Gastroesophageal sphincter (tissue), 3 donors: ENCODE measurements at regions not wholly inside any gene's neighbourhood (a gene's known extent, or its start where the extent isn't known, plus 50 kb on each side); places are given as distances from the start of the nearest gene placed in this dataset.

Source experiments
- EP300 ChIP-seq: sonication (generic); formaldehyde crosslinking; IDR thresholded peaks from one replicate; pipeline ENCODE4 v1.6.1; 2017; ENCODE audit warnings: antibody characterized with exemption, mild to moderate bottlenecking
- POLR2A ChIP-seq, 2 donors: fragments of 450-650 bp; IDR thresholded peaks; one replicate each; pipeline ENCODE4 v1.6.1; 2017; ENCODE audit warnings: antibody characterized with exemption in 2 of 2, mild to moderate bottlenecking in 2 of 2, moderate library complexity in 1 of 2
- POLR2AphosphoS5 ChIP-seq: sonication (generic); formaldehyde crosslinking; IDR thresholded peaks from one replicate; pipeline ENCODE4 v1.6.1; 2017; ENCODE audit warnings: antibody characterized with exemption
- TF ChIP-seq, protein P1 (sequence below), 4 experiments: fragments of 200-600 bp in 2 of 4; fragments of 450-650 bp in 2 of 4; sonication (generic) in 1 of 4; IDR thresholded peaks; one replicate each; pipeline ENCODE4 v1.5.1; 2017 to 2019; ENCODE audit warnings: antibody characterized with exemption in 4 of 4, mild to moderate bottlenecking in 2 of 4, moderate library complexity in 2 of 4

DNA sequence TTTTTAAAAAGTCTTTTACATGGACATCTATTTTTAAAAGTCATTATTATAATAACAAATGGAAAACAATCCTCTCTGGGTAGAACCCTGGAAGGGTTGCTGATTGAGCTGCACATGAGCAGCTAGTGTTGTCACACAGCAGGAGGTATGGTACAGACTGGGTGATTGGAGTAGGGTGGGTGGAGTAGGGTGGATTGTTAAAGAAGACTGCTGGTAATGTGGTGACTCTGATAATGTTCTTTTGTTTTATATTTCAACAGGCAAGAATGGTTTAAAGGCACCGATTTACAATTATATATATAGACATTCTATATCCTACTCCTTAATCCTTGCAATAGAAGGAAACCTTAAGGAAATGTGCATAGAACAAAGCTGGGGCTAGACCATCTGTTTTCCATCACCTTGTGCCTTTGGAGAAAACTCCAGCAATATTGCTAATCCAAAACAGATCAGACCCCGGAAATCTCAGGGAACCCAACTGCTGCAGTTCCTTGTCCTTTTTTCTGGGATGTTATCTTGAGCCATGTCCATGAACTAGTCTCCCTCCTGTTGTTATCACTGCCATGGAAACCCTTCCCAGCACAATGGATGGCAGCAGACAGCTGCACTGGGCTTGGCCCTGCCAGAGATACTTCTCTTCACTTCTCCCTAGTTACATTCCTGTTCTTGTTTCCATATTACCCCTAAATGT lies 129.7 kb downstream of the YIPF5 start:
- TF ChIP-seq, protein P1, sequence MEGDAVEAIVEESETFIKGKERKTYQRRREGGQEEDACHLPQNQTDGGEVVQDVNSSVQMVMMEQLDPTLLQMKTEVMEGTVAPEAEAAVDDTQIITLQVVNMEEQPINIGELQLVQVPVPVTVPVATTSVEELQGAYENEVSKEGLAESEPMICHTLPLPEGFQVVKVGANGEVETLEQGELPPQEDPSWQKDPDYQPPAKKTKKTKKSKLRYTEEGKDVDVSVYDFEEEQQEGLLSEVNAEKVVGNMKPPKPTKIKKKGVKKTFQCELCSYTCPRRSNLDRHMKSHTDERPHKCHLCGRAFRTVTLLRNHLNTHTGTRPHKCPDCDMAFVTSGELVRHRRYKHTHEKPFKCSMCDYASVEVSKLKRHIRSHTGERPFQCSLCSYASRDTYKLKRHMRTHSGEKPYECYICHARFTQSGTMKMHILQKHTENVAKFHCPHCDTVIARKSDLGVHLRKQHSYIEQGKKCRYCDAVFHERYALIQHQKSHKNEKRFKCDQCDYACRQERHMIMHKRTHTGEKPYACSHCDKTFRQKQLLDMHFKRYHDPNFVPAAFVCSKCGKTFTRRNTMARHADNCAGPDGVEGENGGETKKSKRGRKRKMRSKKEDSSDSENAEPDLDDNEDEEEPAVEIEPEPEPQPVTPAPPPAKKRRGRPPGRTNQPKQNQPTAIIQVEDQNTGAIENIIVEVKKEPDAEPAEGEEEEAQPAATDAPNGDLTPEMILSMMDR (IDR thresholded peaks at IDR 0.05) = no peak
- TF ChIP-seq POLR2A (IDR thresholded peaks at IDR 0.05) (no peak), POLR2AphosphoS5 (no peak), EP300 (no peak)
